Muscle layer of colon (tissue), 2 donors: ENCODE measurements at regions not wholly inside any gene's neighbourhood (a gene's known extent, or its start where the extent isn't known, plus 50 kb on each side); places are given as distances from the start of the nearest gene placed in this dataset.

Source experiments
- H3K27ac ChIP-seq: one replicate; pipeline ENCODE4 v1.7.0; 2013; ENCODE audit warnings: low read depth, mild to moderate bottlenecking, low read length, moderate library complexity
- H3K27me3 ChIP-seq, 2 donors: one replicate each; pipeline ENCODE4 v1.7.0; 2013; ENCODE audit warnings: low read length in 2 of 2, mild to moderate bottlenecking in 2 of 2; ENCODE audit not compliant: insufficient read depth in 2 of 2, control insufficient read depth in 1 of 2
- H3K36me3 ChIP-seq: one replicate; pipeline ENCODE4 v1.7.0; 2013; ENCODE audit warnings: mild to moderate bottlenecking, low read length; ENCODE audit not compliant: insufficient read depth
- H3K4me1 ChIP-seq: one replicate; pipeline ENCODE4 v1.7.0; 2013; ENCODE audit warnings: mild to moderate bottlenecking, low read length; ENCODE audit not compliant: insufficient read depth
- H3K4me3 ChIP-seq, 2 donors: one replicate each; pipeline ENCODE4 v1.7.0; 2013; ENCODE audit warnings: low read length in 2 of 2, low read depth in 1 of 2, mild to moderate bottlenecking in 1 of 2, moderate library complexity in 1 of 2
- H3K9ac ChIP-seq: one replicate; pipeline ENCODE4 v1.7.0; 2013; ENCODE audit warnings: low read length
- H3K9me3 ChIP-seq: one replicate; pipeline ENCODE4 v1.7.0; 2013; ENCODE audit warnings: mild to moderate bottlenecking, low read length
- donor health status: abdominal sarcoma.
- donor health status: Adenocarcinoma of cecum.

DNA sequence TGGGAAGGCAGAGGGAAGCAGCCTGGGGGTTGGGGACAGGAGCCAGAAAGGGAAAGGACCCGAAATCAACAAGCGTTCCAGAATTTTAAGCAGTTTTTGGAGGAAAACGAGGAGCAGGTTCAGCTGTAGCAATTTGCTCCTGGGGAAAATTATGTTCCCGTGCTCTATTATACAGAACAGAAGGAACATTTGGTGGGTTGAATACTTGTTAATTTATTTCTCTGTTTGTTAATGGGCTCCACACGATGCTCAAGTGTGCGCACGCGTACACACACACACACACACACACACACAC lies 149.2 kb upstream of the LINGO1 start:
- Histone ChIP-seq H3K27ac (no peak overlapping the region), H3K4me3 (no peak overlapping the region), H3K9ac (no peak overlapping the region), H3K4me1 (no peaks in the 10 kb centered on the region), H3K9me3 (peaks cover 8% of the 10 kb centered on the region), H3K36me3 (no peaks in the 10 kb centered on the region), H3K27me3 (peaks cover 0 to 5% of the 10 kb centered on the region in 2 donors)

DNA sequence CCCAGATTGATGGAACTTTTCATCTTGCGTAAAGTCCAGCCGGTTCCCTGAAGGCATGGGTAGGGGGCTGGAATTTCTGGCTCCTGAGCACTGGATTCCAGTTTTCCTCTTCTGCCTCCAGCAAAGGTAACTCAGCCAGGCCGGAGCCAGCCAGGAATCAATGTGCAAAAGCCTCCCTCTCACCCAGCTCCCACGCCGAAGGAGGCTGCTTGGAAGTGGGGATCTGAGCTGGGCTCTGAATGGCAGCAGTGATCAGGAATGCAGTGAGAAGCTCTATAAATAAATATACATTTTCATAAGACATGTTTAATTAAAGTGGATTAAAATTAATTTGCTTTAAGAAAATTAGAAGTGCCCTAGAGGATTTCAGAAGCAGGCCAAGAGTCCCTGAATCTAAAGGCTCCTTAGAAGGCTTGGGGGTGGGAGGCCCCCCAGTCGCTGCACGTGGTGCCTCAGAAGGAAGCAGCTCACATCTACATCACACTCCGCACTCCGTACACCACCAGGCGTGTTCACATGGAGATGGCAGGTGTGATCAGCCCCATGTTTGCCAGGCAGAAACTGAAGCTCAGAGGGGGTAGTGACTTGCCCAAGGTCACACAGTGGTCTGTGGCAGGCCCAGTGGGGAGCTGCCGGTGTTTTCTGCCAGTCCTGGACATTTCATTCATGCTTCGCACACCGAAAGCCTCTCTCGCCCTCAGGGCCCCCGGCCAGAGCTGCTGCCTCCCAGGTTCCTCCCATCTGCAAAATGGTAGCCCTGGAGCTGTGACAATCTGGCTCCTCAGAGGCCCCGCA lies 148.6 kb upstream of the LINGO1 start:
- no peak overlapping the region for H3K27ac ChIP-seq
- peaks cover 0 to 5% of the 10 kb centered on the region in 2 donors for H3K27me3 ChIP-seq
- peaks cover 8% of the 10 kb centered on the region for H3K9me3 ChIP-seq
- H3K4me3 ChIP-seq = no peak overlapping the region
- no peak overlapping the region for H3K9ac ChIP-seq
- no peaks in the 10 kb centered on the region for H3K36me3 ChIP-seq
- no peaks in the 10 kb centered on the region for H3K4me1 ChIP-seq

DNA sequence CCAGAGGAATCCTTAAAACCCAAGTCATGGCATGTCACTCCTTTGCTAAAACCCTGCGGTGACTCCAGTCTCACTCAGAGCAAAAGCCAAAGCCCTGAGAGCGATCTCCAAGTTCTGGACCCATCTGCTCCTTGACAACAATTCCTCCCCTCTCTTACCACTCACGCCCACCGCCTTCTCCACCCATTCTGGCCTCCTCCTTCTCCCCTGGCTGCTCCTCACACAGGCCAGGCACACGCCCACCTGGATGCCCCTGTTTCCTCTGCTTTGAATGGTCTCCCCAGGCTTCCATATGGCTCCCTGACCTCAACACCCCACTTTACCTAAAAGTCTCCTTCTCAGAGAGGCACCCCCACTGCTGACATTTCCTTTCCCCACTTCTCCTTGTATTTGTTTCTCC lies 146.1 kb upstream of the LINGO1 start:
- no peaks in the 10 kb centered on the region for H3K36me3 ChIP-seq
- no peaks in the 10 kb centered on the region for H3K4me1 ChIP-seq
- no peak overlapping the region for H3K4me3 ChIP-seq
- H3K27ac ChIP-seq = no peak overlapping the region
- no peaks in the 10 kb centered on the region for H3K27me3 ChIP-seq
- no peak overlapping the region for H3K9ac ChIP-seq
- H3K9me3 ChIP-seq = peaks cover 8% of the 10 kb centered on the region

DNA sequence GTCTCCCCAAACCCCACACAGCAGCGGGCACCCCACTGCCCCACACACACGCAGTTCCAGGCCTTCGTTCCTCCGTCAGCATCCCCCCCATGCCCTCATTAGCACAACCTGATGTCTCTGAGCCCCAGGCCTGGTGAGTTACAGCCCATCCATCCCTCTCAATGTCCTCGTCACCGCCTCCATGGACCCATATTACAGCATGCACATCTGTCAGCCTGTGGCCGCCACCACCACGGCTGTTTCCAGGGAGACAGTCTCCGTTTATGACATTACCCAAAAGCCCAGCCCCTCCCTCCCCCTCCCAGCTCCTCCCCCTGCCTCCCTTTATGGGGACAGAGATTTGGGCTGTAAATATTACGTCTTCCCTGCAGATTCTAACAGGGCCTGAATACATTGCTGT lies 143.1 kb upstream of the LINGO1 start:
- Histone ChIP-seq H3K4me1 (no peaks in the 10 kb centered on the region), H3K36me3 (no peaks in the 10 kb centered on the region), H3K9me3 (peaks cover 5% of the 10 kb centered on the region), H3K27ac (no peak overlapping the region), H3K9ac (no peak overlapping the region), H3K27me3 (no peaks in the 10 kb centered on the region), H3K4me3 (no peak overlapping the region)

DNA sequence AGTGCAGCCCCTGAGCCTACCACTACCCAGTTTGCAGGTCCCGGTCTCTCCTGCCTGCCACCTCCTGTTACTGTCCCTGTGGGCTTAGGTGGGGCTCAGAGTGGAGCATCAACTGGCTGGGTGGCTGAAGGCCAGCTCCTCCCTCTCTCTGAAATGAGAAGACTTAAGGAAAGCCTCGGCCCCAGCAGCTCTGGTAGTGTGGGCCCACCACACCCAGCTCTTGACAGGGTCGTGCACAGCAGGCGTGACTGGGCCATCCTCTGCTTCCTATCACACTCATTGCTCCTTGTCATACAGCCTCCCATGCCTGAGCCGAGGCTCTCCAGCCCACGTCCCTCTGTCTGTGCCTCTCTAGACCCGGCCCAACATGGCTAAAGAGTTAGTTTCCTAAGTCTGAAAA lies 142.7 kb upstream of the LINGO1 start:
- Histone ChIP-seq H3K4me3 (no peak overlapping the region), H3K36me3 (no peaks in the 10 kb centered on the region), H3K9ac (no peak overlapping the region), H3K9me3 (peaks cover 5% of the 10 kb centered on the region), H3K27ac (no peak overlapping the region), H3K27me3 (no peaks in the 10 kb centered on the region), H3K4me1 (no peaks in the 10 kb centered on the region)

DNA sequence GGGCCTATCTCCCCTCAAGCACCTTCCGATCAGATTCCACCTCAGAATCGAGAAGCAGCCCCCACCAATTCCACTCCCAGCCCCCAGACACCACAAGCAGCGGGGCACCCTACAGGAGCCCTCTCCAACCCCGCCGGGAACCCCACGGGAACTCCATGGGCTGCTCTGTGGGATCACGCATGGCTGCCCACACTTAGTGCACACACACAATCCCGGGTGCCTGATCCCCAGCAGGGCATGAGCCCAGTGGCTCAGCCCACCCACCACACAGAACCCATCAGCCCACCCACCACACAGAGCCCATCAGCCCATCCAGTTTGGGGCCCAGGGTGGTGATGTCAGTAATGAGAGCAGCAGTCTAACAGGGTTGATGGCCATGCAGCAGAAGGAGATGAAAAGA lies 141.6 kb upstream of the LINGO1 start:
- Histone ChIP-seq H3K4me1 (no peaks in the 10 kb centered on the region), H3K9me3 (no peaks in the 10 kb centered on the region), H3K27me3 (no peaks in the 10 kb centered on the region), H3K36me3 (no peaks in the 10 kb centered on the region), H3K4me3 (no peak overlapping the region), H3K9ac (no peak overlapping the region), H3K27ac (no peak overlapping the region)

DNA sequence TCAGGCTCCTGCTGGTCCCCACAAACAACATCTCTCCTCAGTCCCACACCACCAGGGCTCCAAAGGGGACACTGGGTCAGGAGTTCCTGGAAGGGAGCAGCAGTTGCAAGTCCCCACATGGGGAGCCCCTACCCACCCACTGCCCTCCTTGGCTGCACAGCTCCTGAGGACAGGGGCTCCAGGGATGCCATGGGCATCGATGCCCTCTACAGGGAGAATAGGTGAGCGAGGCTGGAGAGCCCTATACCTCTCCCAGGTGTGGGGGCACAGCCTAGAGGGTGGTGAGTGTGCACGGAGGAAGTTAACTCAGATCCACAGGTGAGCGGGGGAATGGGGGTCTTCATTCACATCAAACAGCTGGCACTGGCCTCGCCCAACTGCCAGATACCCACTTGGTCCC lies 141.2 kb upstream of the LINGO1 start:
- Histone ChIP-seq H3K9me3 (no peaks in the 10 kb centered on the region), H3K4me3 (no peak overlapping the region), H3K27ac (no peak overlapping the region), H3K9ac (no peak overlapping the region), H3K36me3 (no peaks in the 10 kb centered on the region), H3K4me1 (no peaks in the 10 kb centered on the region), H3K27me3 (no peaks in the 10 kb centered on the region)

DNA sequence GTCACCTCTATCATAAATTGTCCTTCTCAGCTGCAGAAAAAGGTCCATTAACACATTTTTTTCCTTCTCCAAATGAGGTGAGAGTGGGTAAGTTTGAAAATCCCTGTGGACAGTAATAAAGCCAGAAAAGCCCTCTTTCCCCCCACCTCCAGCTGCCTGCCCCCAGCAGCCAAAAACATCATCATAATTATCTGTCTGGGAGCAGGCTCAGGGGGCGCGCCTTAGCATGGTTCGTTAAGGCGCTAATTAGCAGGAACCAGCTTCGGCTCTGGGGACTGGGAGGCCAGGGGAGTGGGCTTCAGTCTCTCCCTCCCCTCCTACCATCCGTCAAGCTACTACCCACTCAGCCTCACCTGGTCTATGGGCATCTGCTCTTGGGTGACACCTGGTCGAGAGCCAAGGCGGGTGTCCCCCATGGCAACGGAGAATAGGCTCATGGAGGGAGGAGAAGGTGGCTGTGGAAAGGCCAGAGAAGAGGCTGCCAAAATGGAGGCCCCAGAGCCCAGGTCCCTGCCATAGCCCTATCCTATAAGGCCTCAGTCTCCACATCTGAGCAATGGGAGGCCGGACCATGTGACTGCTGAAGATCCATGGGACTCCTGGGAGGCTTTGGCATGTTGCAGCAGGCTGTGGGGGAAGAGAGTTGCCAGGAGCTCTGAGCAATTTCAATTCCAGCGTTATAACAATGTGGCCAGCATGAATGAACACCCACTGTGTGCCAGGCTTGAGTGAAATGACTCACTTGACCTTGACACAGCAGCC lies 140.1 kb upstream of the LINGO1 start:
- Histone ChIP-seq H3K27ac (no peak overlapping the region), H3K4me1 (no peaks in the 10 kb centered on the region), H3K27me3 (no peaks in the 10 kb centered on the region), H3K4me3 (no peak overlapping the region), H3K9me3 (no peaks in the 10 kb centered on the region), H3K36me3 (no peaks in the 10 kb centered on the region), H3K9ac (no peak overlapping the region)

DNA sequence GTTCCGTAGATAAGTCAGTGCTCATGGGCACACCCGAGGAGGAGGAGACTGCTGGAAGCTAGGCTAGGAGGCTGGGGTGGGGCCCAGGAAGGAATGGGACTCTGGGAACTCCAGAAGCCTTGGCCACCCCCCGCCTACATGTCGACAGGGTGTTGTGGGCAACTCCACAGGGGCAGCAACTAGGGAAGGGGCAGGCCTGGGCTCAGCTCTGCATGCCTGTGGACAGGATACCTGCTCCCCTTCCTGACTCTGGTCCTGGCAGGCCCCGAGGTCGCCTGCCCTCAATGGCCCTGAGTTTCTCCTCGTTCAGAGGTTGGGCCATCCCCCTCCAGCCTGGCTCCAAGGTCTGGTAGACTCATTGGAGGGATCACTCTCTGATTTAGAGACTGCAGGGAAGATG lies 138.9 kb upstream of the LINGO1 start:
- Histone ChIP-seq H3K36me3 (no peaks in the 10 kb centered on the region), H3K27ac (no peak overlapping the region), H3K4me1 (no peaks in the 10 kb centered on the region), H3K9ac (no peak overlapping the region), H3K9me3 (no peaks in the 10 kb centered on the region), H3K27me3 (no peaks in the 10 kb centered on the region), H3K4me3 (no peak overlapping the region)

DNA sequence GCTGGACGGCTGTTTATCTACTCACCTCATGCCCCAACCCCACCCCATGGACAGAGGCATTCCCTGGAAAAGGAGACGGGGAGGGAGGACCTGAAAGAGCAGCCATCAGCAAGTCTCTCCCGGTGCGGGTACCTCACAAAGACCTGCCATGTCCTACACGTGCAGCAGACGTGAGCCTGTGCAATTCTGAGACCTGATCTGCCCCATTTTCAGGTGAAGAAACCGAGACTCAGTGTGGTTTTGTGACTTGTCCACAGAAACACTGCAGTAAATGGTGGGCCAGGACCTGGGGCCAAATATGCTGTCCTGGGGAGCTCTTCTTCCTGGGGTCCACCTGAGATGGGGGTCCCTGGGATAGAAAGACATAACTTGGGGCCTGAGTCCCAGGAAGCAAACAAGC lies 137.0 kb upstream of the LINGO1 start:
- Histone ChIP-seq H3K36me3 (no peaks in the 10 kb centered on the region), H3K4me3 (no peak overlapping the region), H3K27ac (no peak overlapping the region), H3K9me3 (no peaks in the 10 kb centered on the region), H3K27me3 (no peaks in the 10 kb centered on the region), H3K9ac (no peak overlapping the region), H3K4me1 (no peaks in the 10 kb centered on the region)

DNA sequence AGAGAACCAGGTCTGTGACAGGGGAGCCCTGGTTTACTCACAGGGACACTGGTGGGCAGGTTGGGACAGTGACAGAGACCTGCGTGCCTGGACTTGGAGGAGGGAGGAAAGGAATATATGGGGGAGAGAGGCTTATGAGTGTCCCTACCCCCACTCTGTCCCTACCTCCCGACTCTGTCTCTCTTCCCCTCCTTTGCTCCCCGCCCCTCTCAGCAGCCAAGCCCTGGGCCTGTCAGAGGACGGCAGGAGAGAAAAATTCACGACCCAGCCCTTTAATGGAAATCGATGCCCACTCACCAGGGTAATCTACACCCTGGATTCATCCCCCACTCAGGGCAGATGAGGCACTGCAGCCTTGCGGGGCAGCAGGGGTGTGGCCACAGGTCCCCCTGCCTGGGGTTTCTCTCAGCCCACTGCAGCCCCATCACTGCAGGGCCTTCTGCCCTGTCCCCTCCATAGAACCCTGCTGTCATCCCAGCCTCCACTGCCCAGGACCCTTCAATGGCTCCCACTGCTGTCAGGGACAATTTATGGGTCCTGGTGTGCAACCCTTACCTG lies 135.9 kb upstream of the LINGO1 start:
- no peaks in the 10 kb centered on the region for H3K27me3 ChIP-seq
- no peaks in the 10 kb centered on the region for H3K9me3 ChIP-seq
- no peaks in the 10 kb centered on the region for H3K4me1 ChIP-seq
- no peaks in the 10 kb centered on the region for H3K36me3 ChIP-seq
- no peak overlapping the region for H3K27ac ChIP-seq
- no peak overlapping the region for H3K4me3 ChIP-seq
- H3K9ac ChIP-seq = no peak overlapping the region
